Heart left ventricle (tissue), 16 donors: ENCODE measurements at regions not wholly inside any gene's neighbourhood (a gene's known extent, or its start where the extent isn't known, plus 50 kb on each side); places are given as distances from the start of the nearest gene placed in this dataset.
"Not testable (repeated sequence)": the region's sequence is repeated elsewhere in the genome, so short reads cannot be mapped to it uniquely, and the experiment has no call there.

Experiments used
- ATAC-seq, 4 donors: fragments of 200-7000 bp; cut with Tn5 transposase; one replicate each; pipeline ENCODE4 v1.9.1; 2020 to 2022; ENCODE audit warnings: moderate library complexity in 4 of 4, mild to moderate bottlenecking in 3 of 4, moderate number of reproducible peaks in 1 of 4
- DNase-seq, 5 donors: peaks; one replicate each; pipeline ENCODE4 v3.0.0-alpha.2; 2020
- H3K27ac ChIP-seq, 12 donors: fragments of 200-600 bp; sonication (generic) in 4 of 12; one replicate each; pipeline versions ENCODE4 v1.5.0 to v1.8.0; 2016 to 2022; ENCODE audit warnings: mild to moderate bottlenecking in 2 of 12
- H3K27me3 ChIP-seq, 9 donors: fragments of 200-600 bp; sonication (generic) in 2 of 9; one replicate each; pipeline versions ENCODE4 v1.5.1 to v1.8.0; 2016 to 2022; ENCODE audit warnings: mild to moderate bottlenecking in 3 of 9
- H3K36me3 ChIP-seq, 9 donors: fragments of 200-600 bp; sonication (generic) in 2 of 9; one replicate each; pipeline versions ENCODE4 v1.5.0 to v1.8.0; 2018 to 2022; ENCODE audit warnings: mild to moderate bottlenecking in 2 of 9
- H3K4me1 ChIP-seq, 12 donors: fragments of 200-600 bp; sonication (generic) in 4 of 12; one replicate each; pipeline versions ENCODE4 v1.5.0 to v1.8.0; 2016 to 2022; ENCODE audit warnings: mild to moderate bottlenecking in 3 of 12
- H3K4me3 ChIP-seq, 12 donors: fragments of 200-600 bp; sonication (generic) in 4 of 12; one replicate each; pipeline versions ENCODE4 v1.5.0 to v1.8.0; 2017 to 2022; ENCODE audit warnings: mild to moderate bottlenecking in 9 of 12, moderate library complexity in 4 of 12
- H3K9me3 ChIP-seq, 12 donors: fragments of 200-600 bp; sonication (generic) in 4 of 12; one replicate each; pipeline versions ENCODE4 v1.5.0 to v1.8.0; 2016 to 2022; ENCODE audit warnings: mild to moderate bottlenecking in 1 of 12
- CTCF ChIP-seq, 12 donors: fragments of 200-600 bp; sonication (generic) in 4 of 12; IDR thresholded peaks; one replicate each; pipeline versions ENCODE4 v1.5.0 to v1.8.0; 2018 to 2022; ENCODE audit warnings: antibody characterized with exemption in 12 of 12, mild to moderate bottlenecking in 5 of 12
- POLR2A ChIP-seq, 2 donors: fragments of 450-650 bp; IDR thresholded peaks; one replicate each; pipeline ENCODE4 v1.6.1; 2017; ENCODE audit warnings: antibody characterized with exemption in 2 of 2, mild to moderate bottlenecking in 2 of 2, moderate library complexity in 2 of 2
- WGBS, 4 donors: extraction: QIAGEN DNeasy Blood & Tissue Kit in 2 of 4; methylation state at CpG; one replicate each; pipeline versions ENCODE4 v1.1.5 to v1.1.7; 2013 to 2018; 5-methylcytosine and 5-hydroxymethylcytosine counted together
- intact Hi-C, 10 donors: fragments of 100-400 bp; cut with DNase I; formaldehyde crosslinking; loops; one replicate each; pipeline versions ENCODE4 v1.11.1 to v1.14.2; 2022
- donor health status: ischemic (EF 13 %, LVEDD 7.1; RV severe dilation, severe dysfunction).
- donor health status: healthy with polysubstance abuse.
- donor health status: DM: no; HTN: yes; CAD: no.
- donor health status: DM: no; HTN: no; CAD: no.
- donor health status: ischemic (EF 25% LVEDD 6.9; RV normal size, moderate dysfunction).
- donor health status: ischemic (EF 25% LVEDD 5.7; RV mildly dilated, moderate dysfunction).
- donor health status: healthy.
- donor health status: DM: yes; HTN: yes; CAD: no.
- donor health status: ischemic (EF 35%, LVEDD 5.7; RV mildly dilated, moderate dysfunction).
- donor health status: nonischemic (EF 11% LVEDD 7.7; RV severe dilation, severe dysfunction).
- donor health status: DM: yes; HTN: yes; CAD: no.
- donor health status: PGD.
- donor health status: ischemic (EF 29% LVEDD 5.4; RV normal size, mild dysfunction).
- donor health status: nonischemic (EF 23%, LVEDD 6.1; RV moderate dilation, normal function).

- DNase-seq (peak in 1 of 5 donors; percentile 22), ATAC-seq (peak in 2 of 4 donors; percentile 16 to 24)
- Histone ChIP-seq H3K27me3 (no peaks in the 10 kb centered on the region), H3K4me3 (no peak overlapping the region), H3K4me1 (no peaks in the 10 kb centered on the region), H3K27ac (no peak overlapping the region), H3K36me3 (no peaks in the 10 kb centered on the region), H3K9me3 (peaks cover 0 to 3% (median 0%) of the 10 kb centered on the region in 12 donors)
- 77 to 80% (median 78%) methylated on average over 20 of the region's 20 CpGs for WGBS, 4 donors
- no peak for TF ChIP-seq CTCF (IDR thresholded peaks at IDR 0.05)
- TF ChIP-seq POLR2A (IDR thresholded peaks at IDR 0.05) = no peak
- intact Hi-C loops = no loop called here
Observed at GRCh38 chr11:37907436-37908218, 1309.6 kb upstream of the RAG2 start.

GRCh38 chr11:37905707-37906417, 1307.8 kb upstream of the RAG2 start:
- 78 to 85% (median 81%) methylated on average over 12 to 13 of the region's 13 CpGs for WGBS, 4 donors
- no peak for DNase-seq
- no peak for TF ChIP-seq POLR2A (IDR thresholded peaks at IDR 0.05)

DNA sequence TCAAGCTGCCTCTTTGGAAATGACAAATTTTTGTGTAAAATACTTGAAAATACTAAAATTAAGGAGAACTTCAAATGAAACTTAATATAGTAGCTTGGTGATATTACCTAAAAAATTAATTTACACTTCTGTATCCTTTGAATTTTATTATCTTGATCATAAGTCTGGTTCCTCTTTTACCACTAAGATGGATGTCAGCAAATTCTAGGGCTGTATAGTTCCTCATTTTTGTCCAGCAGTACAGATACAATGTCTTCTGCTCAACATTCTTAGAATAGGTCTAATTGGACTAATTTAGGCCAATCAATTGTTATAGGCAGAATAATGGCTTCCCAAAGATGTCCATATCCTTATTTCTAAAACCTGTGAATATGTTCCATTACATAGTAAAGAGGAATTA, 1298.0 kb upstream of the RAG2 start:
- Histone ChIP-seq H3K4me3 (no peak overlapping the region), H3K27ac (no peak overlapping the region), H3K27me3 (no peaks in the 10 kb centered on the region), H3K4me1 (no peaks in the 10 kb centered on the region), H3K9me3 (peaks cover 0 to 37% (median 7%) of the 10 kb centered on the region in 12 donors), H3K36me3 (no peaks in the 10 kb centered on the region)
- TF ChIP-seq POLR2A (IDR thresholded peaks at IDR 0.05) = no peak
- DNase-seq (no peak), ATAC-seq (no peak)
- intact Hi-C loops = no loop called here

More at GRCh38 chr11:37905707-37906417, 1307.8 kb upstream of the RAG2 start:
- no peak overlapping the region for H3K4me3 ChIP-seq
- H3K27ac ChIP-seq = no peak overlapping the region
- H3K4me1 ChIP-seq = no peaks in the 10 kb centered on the region
- no peaks in the 10 kb centered on the region for H3K36me3 ChIP-seq
- H3K27me3 ChIP-seq = no peaks in the 10 kb centered on the region
- intact Hi-C loops = no loop called here
- no peak for ATAC-seq
- H3K9me3 ChIP-seq = peaks cover 0 to 7% (median 0%) of the 10 kb centered on the region in 12 donors

DNA sequence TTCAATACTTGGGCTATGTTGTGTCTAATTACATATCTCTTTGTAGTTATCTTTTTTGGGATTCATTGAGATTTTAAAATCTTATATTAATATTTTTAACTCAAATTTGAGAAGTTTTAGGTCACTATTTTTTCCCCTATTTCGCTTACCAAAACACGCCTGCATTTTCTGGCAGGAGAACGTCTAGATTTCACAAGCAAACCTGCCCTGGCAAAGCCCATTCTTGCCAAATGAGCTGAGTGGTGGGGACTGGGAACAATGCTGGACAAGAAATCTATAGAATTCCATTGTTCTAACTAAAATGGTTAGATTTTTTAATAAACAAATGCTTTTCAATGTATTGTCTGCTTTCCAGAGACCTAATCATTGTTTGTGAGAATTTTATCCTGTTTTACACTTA, 1283.7 kb upstream of the RAG2 start:
- WGBS, 4 donors = 77 to 83% (median 78%) methylated on average over 3 of the region's 3 CpGs
- intact Hi-C loops = no loop called here
- ATAC-seq = no peak
- Histone ChIP-seq H3K4me1 (no peaks in the 10 kb centered on the region), H3K36me3 (no peaks in the 10 kb centered on the region), H3K4me3 (no peak overlapping the region), H3K27ac (no peak overlapping the region), H3K27me3 (no peaks in the 10 kb centered on the region), H3K9me3 (peaks cover 0 to 7% (median 0%) of the 10 kb centered on the region in 12 donors)
- TF ChIP-seq CTCF (IDR thresholded peaks at IDR 0.05) (no peak), POLR2A (IDR thresholded peaks at IDR 0.05) (no peak)
- no peak for DNase-seq

DNA sequence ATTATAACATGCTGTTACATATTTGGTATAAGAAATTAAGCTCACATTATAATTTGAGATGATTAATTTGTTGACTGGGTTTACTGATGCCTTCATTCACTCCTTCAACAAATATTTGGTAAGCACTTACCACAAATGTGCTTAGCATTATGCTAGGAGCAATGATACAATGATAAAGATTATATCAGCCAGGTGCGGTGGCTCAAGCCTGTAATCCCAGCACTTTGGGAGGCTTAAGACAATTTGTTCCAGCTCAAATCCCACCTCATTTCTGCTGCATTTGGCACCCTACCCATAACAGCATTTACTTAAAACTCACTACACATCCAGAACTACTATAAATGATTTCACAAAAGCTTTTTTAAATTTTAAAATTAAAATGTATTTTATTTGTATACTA, 1263.6 kb upstream of the RAG2 start:
- DNase-seq (no peak), ATAC-seq (no peak)
- Histone ChIP-seq H3K4me3 (no peak overlapping the region), H3K4me1 (no peaks in the 10 kb centered on the region), H3K36me3 (no peaks in the 10 kb centered on the region), H3K27me3 (no peaks in the 10 kb centered on the region), H3K27ac (no peak overlapping the region), H3K9me3 (peaks cover 0 to 3% (median 0%) of the 10 kb centered on the region in 12 donors)
- 88 to 100% (median 97%) methylated on average over 1 of the region's 1 CpG for WGBS, 4 donors
- intact Hi-C loops = no loop called here
- no peak for TF ChIP-seq POLR2A (IDR thresholded peaks at IDR 0.05)
- no peak for TF ChIP-seq CTCF (IDR thresholded peaks at IDR 0.05)

GRCh38 chr11:37858806-37859537, 1260.9 kb upstream of the RAG2 start:
- 44 to 48% (median 46%) methylated on average over 7 of the region's 7 CpGs for WGBS, 4 donors
- H3K36me3 ChIP-seq, H3K4me3 ChIP-seq, ATAC-seq, H3K4me1 ChIP-seq, H3K27me3 ChIP-seq, DNase-seq, intact Hi-C loops, H3K9me3 ChIP-seq, H3K27ac ChIP-seq: not testable (repeated sequence)
